Activated CD8-positive, alpha-beta memory T cell treated with anti-CD3 and anti-CD28 coated beads, Interleukin-2, amount 10 ng/mL, durations not matched to agents 7 days and 5 days (primary cell): ENCODE measurements at regions not wholly inside any gene's neighbourhood (a gene's known extent, or its start where the extent isn't known, plus 50 kb on each side); places are given as distances from the start of the nearest gene placed in this dataset.
"Not testable (repeated sequence)": the region's sequence is repeated elsewhere in the genome, so short reads cannot be mapped to it uniquely, and the experiment has no call there.

Experiments used
- ATAC-seq: fragments of 150-1000 bp; cut with Tn5 transposase; one replicate; pipeline ENCODE4 v1.10.0; 2021; ENCODE audit warnings: moderate library complexity
- CTCF ChIA-PET: fragments of 350-600 bp; sonication (Branson Sonifier 250); formaldehyde crosslinking; loops from one replicate; lab custom pipeline; 2021; ENCODE audit warnings: antibody characterized with exemption; lab: Charles Lee
- DNase-seq: peaks from one replicate; pipeline ENCODE4 v3.0.0-alpha.2; 2020
- H3K27ac Mint-ChIP-seq: one replicate; pipeline ENCODE4 v1.8.0; 2021; ENCODE audit warnings: mild to moderate bottlenecking, mixed read lengths
- H3K27me3 Mint-ChIP-seq: one replicate; pipeline ENCODE4 v1.8.0; 2021; ENCODE audit warnings: mixed read lengths
- H3K36me3 Mint-ChIP-seq: one replicate; pipeline ENCODE4 v1.8.0; 2021; ENCODE audit warnings: mild to moderate bottlenecking, mixed read lengths
- H3K4me1 Mint-ChIP-seq: one replicate; pipeline ENCODE4 v1.8.0; 2021; ENCODE audit warnings: mixed read lengths
- H3K4me3 Mint-ChIP-seq: one replicate; pipeline ENCODE4 v1.8.0; 2021; ENCODE audit warnings: mild to moderate bottlenecking, moderate library complexity, mixed read lengths
- H3K9me3 Mint-ChIP-seq: one replicate; pipeline ENCODE4 v1.8.0; 2022; ENCODE audit warnings: low read depth, mixed read lengths

GRCh38 chr20:30310385-30310784, 947.1 kb upstream of the DEFB115 start:
- H3K4me1 Mint-ChIP-seq, H3K36me3 Mint-ChIP-seq, H3K27ac Mint-ChIP-seq, DNase-seq, H3K27me3 Mint-ChIP-seq, H3K4me3 Mint-ChIP-seq, CTCF ChIA-PET, H3K9me3 Mint-ChIP-seq, ATAC-seq: not testable (repeated sequence)

GRCh38 chr20:30312220-30312619, 945.2 kb upstream of the DEFB115 start:
- H3K27ac Mint-ChIP-seq, DNase-seq, H3K4me3 Mint-ChIP-seq, H3K36me3 Mint-ChIP-seq, H3K9me3 Mint-ChIP-seq, ATAC-seq, CTCF ChIA-PET, H3K4me1 Mint-ChIP-seq: not testable (repeated sequence)
- peaks cover 21% of the 10 kb centered on the region for H3K27me3 Mint-ChIP-seq

GRCh38 chr20:30313660-30314059, 943.8 kb upstream of the DEFB115 start:
- H3K27me3 Mint-ChIP-seq: peaks cover 24% of the 10 kb centered on the region
- H3K27ac Mint-ChIP-seq, H3K4me1 Mint-ChIP-seq, ATAC-seq, H3K36me3 Mint-ChIP-seq, H3K9me3 Mint-ChIP-seq, H3K4me3 Mint-ChIP-seq, DNase-seq, CTCF ChIA-PET: not testable (repeated sequence)

- CTCF ChIA-PET, H3K4me1 Mint-ChIP-seq, H3K36me3 Mint-ChIP-seq, DNase-seq, ATAC-seq, H3K27ac Mint-ChIP-seq, H3K4me3 Mint-ChIP-seq, H3K9me3 Mint-ChIP-seq: not testable (repeated sequence)
- H3K27me3 Mint-ChIP-seq: peaks cover 24% of the 10 kb centered on the region
Measured at GRCh38 chr20:30316063-30316462, 941.4 kb upstream of the DEFB115 start.

- H3K27ac Mint-ChIP-seq, H3K4me1 Mint-ChIP-seq, H3K4me3 Mint-ChIP-seq: not testable (repeated sequence)
Measured at GRCh38 chr20:30316532-30317299, 940.7 kb upstream of the DEFB115 start.

GRCh38 chr20:30333744-30334143, 923.7 kb upstream of the DEFB115 start:
- ATAC-seq, H3K36me3 Mint-ChIP-seq, CTCF ChIA-PET, H3K4me3 Mint-ChIP-seq, H3K9me3 Mint-ChIP-seq, DNase-seq, H3K27ac Mint-ChIP-seq, H3K27me3 Mint-ChIP-seq, H3K4me1 Mint-ChIP-seq: not testable (repeated sequence)

More at GRCh38 chr20:30316532-30317299, 940.7 kb upstream of the DEFB115 start:
- DNase-seq, H3K9me3 Mint-ChIP-seq, CTCF ChIA-PET, H3K36me3 Mint-ChIP-seq, ATAC-seq: not testable (repeated sequence)
- H3K27me3 Mint-ChIP-seq: peaks cover 24% of the 10 kb centered on the region

GRCh38 chr20:30337556-30337955, 919.9 kb upstream of the DEFB115 start:
- H3K4me3 Mint-ChIP-seq, H3K4me1 Mint-ChIP-seq, H3K9me3 Mint-ChIP-seq, ATAC-seq, H3K27ac Mint-ChIP-seq, CTCF ChIA-PET, H3K27me3 Mint-ChIP-seq, H3K36me3 Mint-ChIP-seq, DNase-seq: not testable (repeated sequence)

- not testable (repeated sequence) for H3K36me3 Mint-ChIP-seq, DNase-seq, H3K4me3 Mint-ChIP-seq, H3K9me3 Mint-ChIP-seq, H3K27ac Mint-ChIP-seq, H3K4me1 Mint-ChIP-seq, ATAC-seq
- CTCF ChIA-PET: interaction anchor here (1.0 kb wide), 1 partner anchor 1021 kb away, joined by 3 read pairs; no protein-coding TSS in a partner anchor
- H3K27me3 Mint-ChIP-seq: peaks cover 15% of the 10 kb centered on the region
Measured at GRCh38 chr20:30348932-30349331, 908.5 kb upstream of the DEFB115 start.

GRCh38 chr20:30356854-30357467, 900.5 kb upstream of the DEFB115 start:
- H3K36me3 Mint-ChIP-seq, H3K9me3 Mint-ChIP-seq, ATAC-seq, H3K4me3 Mint-ChIP-seq, DNase-seq, H3K27ac Mint-ChIP-seq, CTCF ChIA-PET, H3K4me1 Mint-ChIP-seq: not testable (repeated sequence)
- H3K27me3 Mint-ChIP-seq: peaks cover 13% of the 10 kb centered on the region

- H3K27ac Mint-ChIP-seq, ATAC-seq, H3K4me1 Mint-ChIP-seq, H3K27me3 Mint-ChIP-seq, H3K4me3 Mint-ChIP-seq, H3K36me3 Mint-ChIP-seq, DNase-seq, CTCF ChIA-PET, H3K9me3 Mint-ChIP-seq: not testable (repeated sequence)
Measured at GRCh38 chr20:30361756-30362155, 895.7 kb upstream of the DEFB115 start.

GRCh38 chr20:30376430-30376766, 881.1 kb upstream of the DEFB115 start:
- H3K27me3 Mint-ChIP-seq, ATAC-seq, DNase-seq, H3K9me3 Mint-ChIP-seq, CTCF ChIA-PET: not testable (repeated sequence)
- H3K4me1 Mint-ChIP-seq: peaks cover 37% of the 10 kb centered on the region
- peak overlapping the region; percentile 76 for H3K4me3 Mint-ChIP-seq
- H3K27ac Mint-ChIP-seq: peak overlapping the region; percentile 79
- peaks cover 12% of the 10 kb centered on the region for H3K36me3 Mint-ChIP-seq

GRCh38 chr20:30376767-30377658, 880.5 kb upstream of the DEFB115 start:
- H3K27ac Mint-ChIP-seq: peak overlapping the region; percentile 95
- no peaks in the 10 kb centered on the region for H3K27me3 Mint-ChIP-seq
- peaks cover 16% of the 10 kb centered on the region for H3K36me3 Mint-ChIP-seq
- ATAC-seq (peak; percentile 92), DNase-seq (peak; percentile 92)
- no peaks in the 10 kb centered on the region for H3K9me3 Mint-ChIP-seq
- CTCF ChIA-PET: interaction anchor here (0.8 kb wide), 1 partner anchor 8 kb away, joined by 3 read pairs; no protein-coding TSS in a partner anchor
- peaks cover 41% of the 10 kb centered on the region for H3K4me1 Mint-ChIP-seq
- H3K4me3 Mint-ChIP-seq: peak overlapping the region; percentile 76

GRCh38 chr20:30378317-30378716, 879.1 kb upstream of the DEFB115 start:
- peak overlapping the region; percentile 95 for H3K27ac Mint-ChIP-seq
- H3K9me3 Mint-ChIP-seq, CTCF ChIA-PET, H3K27me3 Mint-ChIP-seq, DNase-seq, ATAC-seq: not testable (repeated sequence)
- H3K4me3 Mint-ChIP-seq: peak overlapping the region; percentile 76
- H3K4me1 Mint-ChIP-seq: peaks cover 47% of the 10 kb centered on the region
- peaks cover 20% of the 10 kb centered on the region for H3K36me3 Mint-ChIP-seq
